Gastrocnemius medialis (tissue), 4 donors: ENCODE measurements at regions not wholly inside any gene's neighbourhood (a gene's known extent, or its start where the extent isn't known, plus 50 kb on each side); places are given as distances from the start of the nearest gene placed in this dataset.

Experiments
- ATAC-seq, 2 donors: fragments of 150-250 bp; one replicate each; pipeline ENCODE4 v1.9.1; 2016
- DNase-seq, 2 donors: peaks; one replicate each; pipeline ENCODE4 v3.0.0-alpha.2; 2019
- H3K27ac ChIP-seq, 4 donors: fragments of 200-600 bp; sonication (generic); 1 replicate in 1 of 4; 2 replicates in 3 of 4; pipeline ENCODE4 v1.5.1; 2016 to 2018; ENCODE audit warnings: mild to moderate bottlenecking in 2 of 4, moderate library complexity in 1 of 4
- H3K27me3 ChIP-seq, 3 donors: fragments of 200-600 bp; sonication (generic) in 2 of 3; 1 replicate in 1 of 3; 2 replicates in 2 of 3; pipeline versions ENCODE4 v1.5.1 to v1.6.0; 2016 to 2019; ENCODE audit warnings: mild to moderate bottlenecking in 1 of 3, moderate library complexity in 1 of 3
- H3K36me3 ChIP-seq, 2 donors: fragments of 200-600 bp; sonication (generic) in 1 of 2; one replicate each; pipeline ENCODE4 v1.5.1; 2017 to 2018
- H3K4me1 ChIP-seq, 2 donors: fragments of 200-600 bp; sonication (generic) in 1 of 2; one replicate each; pipeline ENCODE4 v1.5.1; 2016 to 2017; ENCODE audit warnings: mild to moderate bottlenecking in 2 of 2
- H3K4me3 ChIP-seq, 4 donors: fragments of 200-600 bp; sonication (generic) in 3 of 4; 1 replicate in 1 of 4; 2 replicates in 3 of 4; pipeline ENCODE4 v1.5.1; 2016 to 2019; ENCODE audit warnings: mild to moderate bottlenecking in 2 of 4
- H3K9me3 ChIP-seq, 3 donors: fragments of 200-600 bp; sonication (generic) in 2 of 3; 1 replicate in 1 of 3; 2 replicates in 2 of 3; pipeline ENCODE4 v1.5.1; 2016 to 2019
- POLR2A ChIP-seq, 2 donors: fragments of 450-650 bp; IDR thresholded peaks; one replicate each; pipeline ENCODE4 v1.6.1; 2017; ENCODE audit warnings: antibody characterized with exemption in 2 of 2, mild to moderate bottlenecking in 2 of 2, moderate library complexity in 2 of 2
- in situ Hi-C, 4 donors: fragments of 200-750 bp; cut with MboI; loops; one replicate each; pipeline versions ENCODE4 v1.15.0 to v1.8.0; 2017; ENCODE audit warnings: low sequenced_read_pairs in 4 of 4
- intact Hi-C: fragments of 100-400 bp; cut with DNase I; formaldehyde crosslinking; loops from one replicate; pipeline ENCODE4 v1.15.1; 2023; ENCODE audit warnings: low total_unique reads
- TF ChIP-seq, protein P1 (sequence below), 5 experiments: fragments of 450-650 bp in 3 of 5; fragments of 200-600 bp in 2 of 5; sonication (generic) in 2 of 5; IDR thresholded peaks in 4 of 5; conservative IDR thresholded peaks in 1 of 5; 1 replicate in 4 of 5; 2 replicates in 1 of 5; pipeline ENCODE4 v1.5.1; 2016 to 2019; ENCODE audit warnings: antibody characterized with exemption in 5 of 5, mild to moderate bottlenecking in 3 of 5, moderate library complexity in 3 of 5

- H3K9me3 ChIP-seq: no peaks in the 10 kb centered on the region
- DNase-seq (no peak), ATAC-seq (no peak)
- intact Hi-C loops (no loop called here), in situ Hi-C loops (no loop called here)
- H3K36me3 ChIP-seq: no peaks in the 10 kb centered on the region
- no peaks in the 10 kb centered on the region for H3K27me3 ChIP-seq
- H3K27ac ChIP-seq: no peak overlapping the region
- TF ChIP-seq POLR2A (IDR thresholded peaks at IDR 0.05): no peak
- H3K4me1 ChIP-seq: no peaks in the 10 kb centered on the region
- no peak overlapping the region for H3K4me3 ChIP-seq
Measured at GRCh38 chr9:118652258-118652657, 717.0 kb downstream of the BRINP1 start.

DNA sequence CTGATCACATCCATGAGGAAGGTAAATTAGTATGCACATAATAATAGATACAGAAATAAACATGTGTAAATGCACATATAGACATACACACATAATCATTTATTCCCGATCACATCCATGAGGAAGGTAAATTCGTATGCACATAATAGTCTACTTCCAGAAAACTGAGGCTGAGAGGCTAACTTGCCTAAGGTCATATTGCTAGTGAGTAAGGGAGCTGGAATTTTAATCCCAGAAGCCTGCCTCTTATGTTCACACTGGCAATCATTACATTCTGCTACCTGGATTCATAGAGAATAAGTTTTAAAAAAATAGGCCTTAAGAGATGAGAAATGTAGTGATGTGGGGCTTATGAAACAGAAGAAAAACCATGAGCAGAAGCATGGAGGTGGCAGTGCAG is 716.3 kb downstream of the BRINP1 start:
- H3K4me3 ChIP-seq: no peak overlapping the region
- no peaks in the 10 kb centered on the region for H3K9me3 ChIP-seq
- no peak overlapping the region for H3K27ac ChIP-seq
- no peak for TF ChIP-seq POLR2A (IDR thresholded peaks at IDR 0.05)
- TF ChIP-seq, protein P1, sequence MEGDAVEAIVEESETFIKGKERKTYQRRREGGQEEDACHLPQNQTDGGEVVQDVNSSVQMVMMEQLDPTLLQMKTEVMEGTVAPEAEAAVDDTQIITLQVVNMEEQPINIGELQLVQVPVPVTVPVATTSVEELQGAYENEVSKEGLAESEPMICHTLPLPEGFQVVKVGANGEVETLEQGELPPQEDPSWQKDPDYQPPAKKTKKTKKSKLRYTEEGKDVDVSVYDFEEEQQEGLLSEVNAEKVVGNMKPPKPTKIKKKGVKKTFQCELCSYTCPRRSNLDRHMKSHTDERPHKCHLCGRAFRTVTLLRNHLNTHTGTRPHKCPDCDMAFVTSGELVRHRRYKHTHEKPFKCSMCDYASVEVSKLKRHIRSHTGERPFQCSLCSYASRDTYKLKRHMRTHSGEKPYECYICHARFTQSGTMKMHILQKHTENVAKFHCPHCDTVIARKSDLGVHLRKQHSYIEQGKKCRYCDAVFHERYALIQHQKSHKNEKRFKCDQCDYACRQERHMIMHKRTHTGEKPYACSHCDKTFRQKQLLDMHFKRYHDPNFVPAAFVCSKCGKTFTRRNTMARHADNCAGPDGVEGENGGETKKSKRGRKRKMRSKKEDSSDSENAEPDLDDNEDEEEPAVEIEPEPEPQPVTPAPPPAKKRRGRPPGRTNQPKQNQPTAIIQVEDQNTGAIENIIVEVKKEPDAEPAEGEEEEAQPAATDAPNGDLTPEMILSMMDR (IDR thresholded peaks at IDR 0.05 in 4 of 5, conservative IDR thresholded peaks at IDR 0.05 in 1 of 5): no peak
- ATAC-seq (no peak), DNase-seq (no peak)
- no peaks in the 10 kb centered on the region for H3K36me3 ChIP-seq
- intact Hi-C loops (no loop called here), in situ Hi-C loops (no loop called here)
- no peaks in the 10 kb centered on the region for H3K4me1 ChIP-seq
- H3K27me3 ChIP-seq: no peaks in the 10 kb centered on the region

- no peak for ATAC-seq
- no peak for TF ChIP-seq POLR2A (IDR thresholded peaks at IDR 0.05)
- TF ChIP-seq, protein P1 (IDR thresholded peaks at IDR 0.05 in 4 of 5, conservative IDR thresholded peaks at IDR 0.05 in 1 of 5): no peak
- Histone ChIP-seq H3K9me3 (no peaks in the 10 kb centered on the region), H3K27ac (no peak overlapping the region), H3K36me3 (no peaks in the 10 kb centered on the region), H3K27me3 (no peaks in the 10 kb centered on the region), H3K4me1 (no peaks in the 10 kb centered on the region), H3K4me3 (no peak overlapping the region)
- in situ Hi-C loops (no loop called here), intact Hi-C loops (no loop called here)
- no peak for DNase-seq
Measured at GRCh38 chr9:118659011-118659410, 710.2 kb downstream of the BRINP1 start.

DNA sequence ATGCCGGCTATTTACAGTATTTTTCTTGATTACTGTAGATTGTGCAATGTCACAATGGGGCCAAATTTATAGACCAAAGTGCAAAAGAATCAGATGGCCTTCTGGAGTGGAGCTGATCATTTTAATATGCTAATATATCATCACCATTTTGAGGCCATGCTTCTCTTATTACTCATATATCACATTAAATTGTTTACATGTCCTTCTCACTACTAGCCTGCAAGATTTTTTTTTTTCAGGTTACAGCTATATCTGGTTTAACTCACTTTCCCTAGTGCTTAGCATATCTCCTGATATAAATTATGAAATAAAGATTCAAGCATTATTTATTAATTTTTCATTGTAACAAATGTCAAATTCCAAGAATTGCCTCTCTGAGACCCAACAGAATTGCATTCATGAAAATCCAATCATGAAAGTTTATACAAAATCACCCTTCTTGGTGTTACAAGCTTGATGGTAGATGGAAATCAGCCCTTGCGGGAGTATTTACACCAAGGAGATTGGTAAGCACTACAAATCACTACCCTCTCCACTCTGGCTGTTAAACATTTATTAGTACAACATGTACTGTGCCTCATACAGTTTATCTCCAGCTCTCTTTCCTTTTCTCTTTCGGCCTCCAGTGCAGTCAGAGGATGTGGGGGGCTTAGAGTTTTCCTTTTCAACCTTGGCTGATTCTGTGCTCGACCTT is 703.9 kb downstream of the BRINP1 start:
- H3K9me3 ChIP-seq: no peaks in the 10 kb centered on the region
- H3K4me1 ChIP-seq: no peaks in the 10 kb centered on the region
- no peaks in the 10 kb centered on the region for H3K27me3 ChIP-seq
- DNase-seq: no peak
- TF ChIP-seq POLR2A (IDR thresholded peaks at IDR 0.05): no peak
- TF ChIP-seq, protein P1 (IDR thresholded peaks at IDR 0.05 in 4 of 5, conservative IDR thresholded peaks at IDR 0.05 in 1 of 5): no peak
- H3K36me3 ChIP-seq: no peaks in the 10 kb centered on the region
- intact Hi-C loops: no loop called here
- in situ Hi-C loops: no loop called here
- H3K27ac ChIP-seq: no peak overlapping the region
- no peak for ATAC-seq
- no peak overlapping the region for H3K4me3 ChIP-seq

DNA sequence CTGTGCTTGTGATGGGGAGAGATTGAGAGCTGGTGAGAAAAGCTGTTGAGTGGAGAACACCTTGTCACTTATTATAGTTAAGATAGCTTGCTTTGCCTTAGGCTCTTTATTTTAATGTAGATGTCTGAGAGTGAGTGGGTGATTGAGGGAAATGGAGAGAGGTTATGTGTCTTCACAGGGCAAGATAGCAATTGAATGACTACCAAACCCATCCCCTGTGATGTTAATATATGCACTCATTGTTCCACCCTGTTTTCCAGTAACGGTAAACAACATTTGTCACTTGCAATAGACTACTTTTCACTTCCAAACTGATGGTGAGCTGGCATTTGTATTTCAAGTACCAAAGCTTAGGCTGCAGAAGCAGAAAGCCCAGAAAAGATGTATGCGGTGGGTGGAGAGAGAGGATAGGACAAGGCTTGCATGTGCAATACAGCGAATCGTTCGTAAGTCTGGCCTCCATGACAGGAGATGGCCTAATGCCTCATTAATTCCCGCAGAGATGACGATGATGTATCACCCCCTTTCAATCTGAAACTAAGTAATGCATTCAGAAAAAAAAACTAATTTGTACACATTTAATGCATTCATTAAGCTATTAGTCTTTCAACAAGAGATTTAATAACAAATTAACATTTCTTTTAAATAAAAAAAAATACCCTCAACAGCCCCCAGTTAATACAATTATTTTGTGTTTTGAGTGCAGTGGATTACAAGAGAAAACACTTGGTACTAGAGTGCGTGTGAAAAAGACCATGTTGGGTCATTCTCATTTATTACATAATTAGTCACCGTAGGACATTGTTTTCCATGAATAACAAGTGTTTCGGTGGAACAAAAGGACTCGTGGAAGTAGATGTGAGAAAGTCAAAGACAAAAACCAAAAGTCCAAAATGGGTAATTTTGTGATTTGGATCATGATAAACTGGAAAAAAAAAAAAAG is 699.0 kb downstream of the BRINP1 start:
- ATAC-seq: no peak
- in situ Hi-C loops (no loop called here), intact Hi-C loops (no loop called here)
- TF ChIP-seq POLR2A (IDR thresholded peaks at IDR 0.05): no peak
- TF ChIP-seq, protein P1 (IDR thresholded peaks at IDR 0.05 in 4 of 5, conservative IDR thresholded peaks at IDR 0.05 in 1 of 5): no peak
- no peak overlapping the region for H3K4me3 ChIP-seq
- no peaks in the 10 kb centered on the region for H3K4me1 ChIP-seq
- no peaks in the 10 kb centered on the region for H3K9me3 ChIP-seq
- H3K27me3 ChIP-seq: no peaks in the 10 kb centered on the region
- no peaks in the 10 kb centered on the region for H3K36me3 ChIP-seq
- no peak overlapping the region for H3K27ac ChIP-seq
- DNase-seq: no peak
